ENCODE measurements at regions not wholly inside any gene's neighbourhood (a gene's known extent, or its start where the extent isn't known, plus 50 kb on each side); places are given as distances from the start of the nearest gene placed in this dataset.

GRCh38 chr1:199862047-199862446 is 165.5 kb upstream of the NR5A2 start:
- in situ Hi-C loops (cut with HindIII; ENCODE audit: low sequenced_read_pairs): no loop called here
- no peak for TF ChIP-seq CTCF (IDR thresholded peaks at IDR 0.05; ENCODE audit: low read depth, low read length, missing control alignments)
- no peak overlapping the region for H3K4me3 ChIP-seq (ENCODE audit: low read depth, low read length)
- no peak for DNase-seq (ENCODE audit: low read depth)

GRCh38 chr1:199866210-199866617 is 161.3 kb upstream of the NR5A2 start:
- TF ChIP-seq CTCF (IDR thresholded peaks at IDR 0.05; ENCODE audit: low read depth, low read length, missing control alignments): no peak
- in situ Hi-C loops (cut with HindIII; ENCODE audit: low sequenced_read_pairs): no loop called here
- no peak overlapping the region for H3K4me3 ChIP-seq (ENCODE audit: low read depth, low read length)
- DNase-seq (ENCODE audit: low read depth): no peak

- no peak for DNase-seq (ENCODE audit: low read depth)
- H3K4me3 ChIP-seq (ENCODE audit: low read depth, low read length): no peak overlapping the region
- in situ Hi-C loops (cut with HindIII; ENCODE audit: low sequenced_read_pairs): no loop called here
- no peak for TF ChIP-seq CTCF (IDR thresholded peaks at IDR 0.05; ENCODE audit: low read depth, low read length, missing control alignments)
Measured at GRCh38 chr1:199867601-199868000, 159.9 kb upstream of the NR5A2 start.

GRCh38 chr1:199868777-199869176 is 158.7 kb upstream of the NR5A2 start:
- no peak for TF ChIP-seq CTCF (IDR thresholded peaks at IDR 0.05; ENCODE audit: low read depth, low read length, missing control alignments)
- no peak overlapping the region for H3K4me3 ChIP-seq (ENCODE audit: low read depth, low read length)
- no peak for DNase-seq (ENCODE audit: low read depth)
- in situ Hi-C loops (cut with HindIII; ENCODE audit: low sequenced_read_pairs): no loop called here

- TF ChIP-seq CTCF (IDR thresholded peaks at IDR 0.05; ENCODE audit: low read depth, low read length, missing control alignments): no peak
- no peak for DNase-seq (ENCODE audit: low read depth)
- in situ Hi-C loops (cut with HindIII; ENCODE audit: low sequenced_read_pairs): no loop called here
- no peak overlapping the region for H3K4me3 ChIP-seq (ENCODE audit: low read depth, low read length)
Measured at GRCh38 chr1:199875337-199875736, 152.2 kb upstream of the NR5A2 start.

- no peak for DNase-seq (ENCODE audit: low read depth)
- TF ChIP-seq CTCF (IDR thresholded peaks at IDR 0.05; ENCODE audit: low read depth, low read length, missing control alignments): no peak
- no peak overlapping the region for H3K4me3 ChIP-seq (ENCODE audit: low read depth, low read length)
- in situ Hi-C loops (cut with HindIII; ENCODE audit: low sequenced_read_pairs): no loop called here
Measured at GRCh38 chr1:199875856-199876255, 151.7 kb upstream of the NR5A2 start.
